ENCODE measurements at regions not wholly inside any gene's neighbourhood (a gene's known extent, or its start where the extent isn't known, plus 50 kb on each side); places are given as distances from the start of the nearest gene placed in this dataset.

- Mint-ChIP-seq H3K4me1 (ENCODE audit: low read depth) (no peaks in the 10 kb centered on the region), H3K4me3 (no peak overlapping the region), H3K27ac (no peak overlapping the region), H3K36me3 (ENCODE audit: low read depth) (no peaks in the 10 kb centered on the region), H3K9me3 (no peaks in the 10 kb centered on the region), H3K27me3 (peaks cover 3% of the 10 kb centered on the region)
- no peak for DNase-seq
These were observed 1123.3 kb downstream of the BRD1 start for GRCh38 chr22:48704335-48704734.

DNA sequence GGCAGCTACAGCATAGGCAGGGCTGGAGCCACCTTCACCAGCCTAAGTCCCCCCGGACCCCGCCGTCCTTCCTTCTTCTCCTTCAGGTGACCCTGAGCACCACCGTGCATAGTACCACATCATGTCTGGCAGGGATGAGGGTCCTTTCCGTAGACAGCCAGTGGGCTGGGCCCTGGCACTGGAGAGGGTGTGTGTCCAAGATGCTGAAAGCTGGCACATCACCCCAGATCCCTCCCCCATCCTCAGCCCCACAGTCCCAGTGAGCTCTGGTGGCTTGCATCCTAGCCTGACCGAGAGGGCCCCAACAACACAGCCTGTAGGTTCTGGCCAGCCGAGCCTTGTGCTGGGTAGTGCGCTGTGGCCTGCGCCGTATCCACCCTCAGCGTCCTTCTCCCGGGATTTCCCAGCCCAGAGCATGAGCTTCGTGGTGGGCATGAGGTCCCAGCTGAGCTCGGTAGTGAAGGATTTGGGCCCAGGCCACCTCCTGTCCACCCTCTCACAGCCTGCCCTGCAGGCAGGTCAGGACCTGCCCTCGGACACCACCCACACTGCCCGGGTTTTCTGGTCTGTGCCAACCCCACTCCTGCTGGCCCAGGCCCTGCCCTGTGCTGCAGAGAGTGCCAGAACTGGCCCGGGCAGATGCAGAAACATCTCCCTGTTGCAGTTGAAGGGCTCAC lies 1124.3 kb downstream of the BRD1 start:
- no peak for DNase-seq
- H3K27ac Mint-ChIP-seq: no peak overlapping the region
- no peak overlapping the region for H3K4me3 Mint-ChIP-seq
- H3K9me3 Mint-ChIP-seq: no peaks in the 10 kb centered on the region
- H3K27me3 Mint-ChIP-seq: peaks cover 3% of the 10 kb centered on the region
- H3K4me1 Mint-ChIP-seq (ENCODE audit: low read depth): no peaks in the 10 kb centered on the region
- H3K36me3 Mint-ChIP-seq (ENCODE audit: low read depth): no peaks in the 10 kb centered on the region

DNA sequence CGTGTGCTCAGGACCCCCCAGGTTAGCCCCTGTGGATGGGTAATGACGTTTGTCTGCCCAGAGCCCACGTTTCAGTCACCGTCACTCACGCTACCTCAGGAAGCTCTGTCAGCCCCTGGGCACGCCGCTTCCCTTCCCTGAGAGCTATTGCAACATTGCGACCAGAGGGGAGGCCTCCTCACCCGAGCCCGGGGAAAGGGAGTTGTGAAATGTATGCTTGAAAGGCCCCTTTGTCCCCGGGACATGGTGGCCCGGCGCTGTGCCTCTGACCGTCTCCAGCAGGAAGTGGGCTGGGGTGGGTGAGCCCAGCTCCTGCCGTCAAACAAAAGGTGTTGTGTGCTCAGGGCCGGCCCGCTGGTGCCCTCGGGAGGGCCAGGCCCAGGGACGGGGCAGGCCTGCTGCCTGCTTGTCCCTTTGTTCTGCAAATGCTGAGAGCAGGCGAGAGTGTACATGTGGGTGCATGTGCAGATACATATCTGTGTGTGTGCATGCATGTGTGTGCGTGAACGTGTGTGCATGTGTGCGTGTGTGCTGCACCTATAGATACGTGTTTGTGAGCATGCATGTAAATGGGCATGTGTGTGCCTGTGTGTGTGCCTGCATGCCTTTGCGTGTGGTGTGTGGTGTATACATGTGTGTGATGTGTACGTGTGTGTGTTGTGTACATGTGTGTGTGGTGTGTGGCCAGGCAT lies 1125.0 kb downstream of the BRD1 start:
- no peaks in the 10 kb centered on the region for H3K36me3 Mint-ChIP-seq (ENCODE audit: low read depth)
- DNase-seq: no peak
- H3K27me3 Mint-ChIP-seq: peaks cover 3% of the 10 kb centered on the region
- H3K27ac Mint-ChIP-seq: no peak overlapping the region
- no peaks in the 10 kb centered on the region for H3K9me3 Mint-ChIP-seq
- no peak overlapping the region for H3K4me3 Mint-ChIP-seq
- no peaks in the 10 kb centered on the region for H3K4me1 Mint-ChIP-seq (ENCODE audit: low read depth)

- H3K36me3 Mint-ChIP-seq (ENCODE audit: low read depth): no peaks in the 10 kb centered on the region
- H3K4me1 Mint-ChIP-seq (ENCODE audit: low read depth): no peaks in the 10 kb centered on the region
These were observed 1126.2 kb downstream of the BRD1 start for GRCh38 chr22:48701296-48702030.

DNA sequence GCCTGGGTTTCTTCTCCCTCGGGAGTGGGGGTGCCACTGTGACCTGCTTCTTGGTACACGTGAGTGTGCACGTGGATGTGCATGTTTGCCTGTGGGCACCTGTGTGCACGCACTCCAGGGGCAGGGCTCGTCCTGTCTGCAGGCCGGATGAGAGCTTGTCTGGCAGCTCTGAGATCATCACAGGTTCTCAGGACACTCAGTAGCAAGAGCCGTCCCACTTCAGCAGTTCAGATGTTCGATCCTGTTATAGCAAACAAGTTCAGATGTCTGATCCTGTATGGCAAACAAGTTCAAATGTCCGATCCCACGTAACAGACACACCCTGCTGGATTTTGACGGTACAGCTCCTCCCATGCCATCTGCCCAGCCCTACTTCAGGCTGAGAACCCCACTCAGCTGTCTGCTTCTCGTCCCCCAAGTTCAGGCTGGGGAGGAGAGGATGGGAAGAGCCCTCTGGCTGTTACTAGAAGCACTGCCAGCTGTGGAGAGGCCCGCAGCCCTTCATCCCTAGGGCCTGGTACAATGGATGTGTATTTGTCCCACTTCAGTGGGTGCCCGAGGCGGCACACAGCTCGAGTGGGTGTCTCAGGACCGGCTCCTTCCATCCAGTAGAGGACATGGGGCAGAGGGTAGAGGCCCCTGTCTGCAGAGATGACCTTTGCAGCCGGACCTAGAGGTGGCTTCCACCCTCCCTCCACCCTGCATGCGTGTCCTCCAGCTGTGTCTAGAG lies 1126.9 kb downstream of the BRD1 start:
- Mint-ChIP-seq H3K9me3 (no peaks in the 10 kb centered on the region), H3K36me3 (ENCODE audit: low read depth) (no peaks in the 10 kb centered on the region), H3K27me3 (peaks cover 3% of the 10 kb centered on the region), H3K27ac (no peak overlapping the region), H3K4me3 (no peak overlapping the region), H3K4me1 (ENCODE audit: low read depth) (no peaks in the 10 kb centered on the region)
- DNase-seq: no peak

More at GRCh38 chr22:48701296-48702030, 1126.2 kb downstream of the BRD1 start:
- no peak overlapping the region for H3K27ac Mint-ChIP-seq
- DNase-seq: no peak
- peaks cover 3% of the 10 kb centered on the region for H3K27me3 Mint-ChIP-seq
- H3K4me3 Mint-ChIP-seq: no peak overlapping the region
- H3K9me3 Mint-ChIP-seq: no peaks in the 10 kb centered on the region

GRCh38 chr22:48700180-48700565 lies 1127.5 kb downstream of the BRD1 start:
- no peak for DNase-seq
- no peak overlapping the region for H3K4me3 Mint-ChIP-seq
- no peaks in the 10 kb centered on the region for H3K9me3 Mint-ChIP-seq
- peaks cover 3% of the 10 kb centered on the region for H3K27me3 Mint-ChIP-seq
- no peaks in the 10 kb centered on the region for H3K4me1 Mint-ChIP-seq (ENCODE audit: low read depth)
- no peak overlapping the region for H3K27ac Mint-ChIP-seq
- H3K36me3 Mint-ChIP-seq (ENCODE audit: low read depth): no peaks in the 10 kb centered on the region

GRCh38 chr22:48699511-48699910 lies 1128.2 kb downstream of the BRD1 start:
- no peaks in the 10 kb centered on the region for H3K4me1 Mint-ChIP-seq (ENCODE audit: low read depth)
- no peaks in the 10 kb centered on the region for H3K9me3 Mint-ChIP-seq
- no peak overlapping the region for H3K27ac Mint-ChIP-seq
- H3K36me3 Mint-ChIP-seq (ENCODE audit: low read depth): no peaks in the 10 kb centered on the region
- H3K4me3 Mint-ChIP-seq: no peak overlapping the region
- no peak for DNase-seq
- peaks cover 3% of the 10 kb centered on the region for H3K27me3 Mint-ChIP-seq

DNA sequence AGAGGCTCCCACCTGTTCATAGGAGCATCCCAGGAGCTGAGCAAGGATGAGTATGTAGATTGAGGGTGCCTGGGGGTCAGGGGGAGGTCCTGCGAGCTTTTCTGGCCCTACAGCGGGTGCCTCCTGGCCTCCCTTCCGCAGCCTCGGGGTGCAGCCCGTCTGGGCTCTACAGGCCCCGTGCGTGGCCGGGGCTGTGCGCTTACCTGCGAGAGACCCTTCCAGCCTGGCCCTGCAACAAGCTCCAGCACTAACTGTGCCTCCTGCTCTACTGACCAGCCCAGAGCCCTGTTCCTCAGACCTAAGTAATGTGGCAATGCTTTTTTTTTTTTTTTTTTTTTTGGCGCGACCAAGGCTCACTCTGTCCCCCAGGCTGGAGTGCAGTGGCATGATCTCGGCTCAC lies 1129.1 kb downstream of the BRD1 start:
- Mint-ChIP-seq H3K4me1 (ENCODE audit: low read depth) (no peaks in the 10 kb centered on the region), H3K9me3 (no peaks in the 10 kb centered on the region), H3K27me3 (peaks cover 3% of the 10 kb centered on the region), H3K27ac (no peak overlapping the region), H3K36me3 (ENCODE audit: low read depth) (no peaks in the 10 kb centered on the region), H3K4me3 (no peak overlapping the region)
- no peak for DNase-seq

DNA sequence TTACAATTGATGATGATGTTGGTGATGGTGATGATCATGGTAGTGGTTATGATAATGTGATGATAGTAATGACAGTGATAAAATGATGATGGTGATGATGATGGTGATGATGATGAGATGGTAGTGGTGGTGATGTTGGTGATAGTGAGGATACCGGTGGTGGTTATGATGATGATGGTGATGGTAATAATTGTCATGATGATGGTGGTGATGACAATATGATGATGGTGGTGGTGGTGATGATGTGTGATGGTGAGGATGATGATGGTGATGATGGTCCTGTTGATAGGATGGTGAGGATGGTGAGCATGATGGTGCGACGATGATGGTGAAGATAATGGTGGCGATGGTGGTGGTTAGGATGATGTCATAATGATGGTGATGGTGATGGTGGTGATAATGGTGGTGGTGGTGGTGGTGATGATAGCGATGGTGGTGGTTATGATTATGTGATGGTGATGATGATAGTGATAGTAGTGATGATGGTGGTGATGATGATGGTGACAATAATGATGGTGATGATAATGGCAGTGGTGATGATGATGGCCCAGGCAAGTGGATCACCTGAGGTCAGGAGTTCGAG lies 1129.9 kb downstream of the BRD1 start:
- Mint-ChIP-seq H3K9me3 (no peaks in the 10 kb centered on the region), H3K36me3 (ENCODE audit: low read depth) (no peaks in the 10 kb centered on the region), H3K27ac (no peak overlapping the region), H3K4me3 (no peak overlapping the region), H3K27me3 (peaks cover 3% of the 10 kb centered on the region), H3K4me1 (ENCODE audit: low read depth) (no peaks in the 10 kb centered on the region)
- DNase-seq: no peak

GRCh38 chr22:48697223-48697622 lies 1130.5 kb downstream of the BRD1 start:
- H3K27me3 Mint-ChIP-seq: peaks cover 3% of the 10 kb centered on the region
- no peak for DNase-seq
- no peak overlapping the region for H3K27ac Mint-ChIP-seq
- no peaks in the 10 kb centered on the region for H3K4me1 Mint-ChIP-seq (ENCODE audit: low read depth)
- no peaks in the 10 kb centered on the region for H3K9me3 Mint-ChIP-seq
- H3K4me3 Mint-ChIP-seq: no peak overlapping the region
- H3K36me3 Mint-ChIP-seq (ENCODE audit: low read depth): no peaks in the 10 kb centered on the region

GRCh38 chr22:48696371-48696770 lies 1131.3 kb downstream of the BRD1 start:
- Mint-ChIP-seq H3K9me3 (no peaks in the 10 kb centered on the region), H3K36me3 (ENCODE audit: low read depth) (no peaks in the 10 kb centered on the region), H3K4me3 (no peak overlapping the region), H3K27ac (no peak overlapping the region), H3K4me1 (ENCODE audit: low read depth) (no peaks in the 10 kb centered on the region), H3K27me3 (no peaks in the 10 kb centered on the region)
- DNase-seq: no peak

DNA sequence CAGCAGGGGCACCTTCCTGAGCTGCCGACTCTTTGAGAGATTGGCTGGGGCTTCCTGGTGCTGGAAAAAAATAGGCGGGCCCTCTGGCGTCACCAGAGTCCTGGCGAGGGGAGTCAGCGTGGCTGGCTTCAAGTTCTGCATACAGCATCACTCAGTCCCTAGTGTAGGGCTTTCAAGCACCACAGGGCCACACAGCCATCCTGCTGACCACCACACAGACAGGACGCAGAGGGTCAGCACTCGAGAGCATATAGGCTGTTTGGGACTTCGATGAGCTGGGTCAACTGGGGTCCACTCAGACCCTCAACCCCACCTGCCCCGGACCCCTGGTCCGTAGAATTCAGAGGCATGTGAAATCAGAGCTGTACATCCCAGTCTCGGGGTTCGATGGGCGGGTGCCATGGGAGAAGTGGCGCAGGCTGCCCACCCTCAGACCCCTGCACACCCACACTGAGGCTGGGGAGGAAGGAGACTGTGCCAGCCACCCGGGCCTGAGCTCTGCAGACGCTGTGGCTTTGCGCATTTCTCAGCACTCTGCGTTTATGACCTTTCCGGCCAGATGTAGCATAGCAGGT lies 1131.9 kb downstream of the BRD1 start:
- H3K27ac Mint-ChIP-seq: no peak overlapping the region
- no peaks in the 10 kb centered on the region for H3K9me3 Mint-ChIP-seq
- no peak for DNase-seq
- no peaks in the 10 kb centered on the region for H3K4me1 Mint-ChIP-seq (ENCODE audit: low read depth)
- H3K36me3 Mint-ChIP-seq (ENCODE audit: low read depth): no peaks in the 10 kb centered on the region
- H3K4me3 Mint-ChIP-seq: no peak overlapping the region
- no peaks in the 10 kb centered on the region for H3K27me3 Mint-ChIP-seq

DNA sequence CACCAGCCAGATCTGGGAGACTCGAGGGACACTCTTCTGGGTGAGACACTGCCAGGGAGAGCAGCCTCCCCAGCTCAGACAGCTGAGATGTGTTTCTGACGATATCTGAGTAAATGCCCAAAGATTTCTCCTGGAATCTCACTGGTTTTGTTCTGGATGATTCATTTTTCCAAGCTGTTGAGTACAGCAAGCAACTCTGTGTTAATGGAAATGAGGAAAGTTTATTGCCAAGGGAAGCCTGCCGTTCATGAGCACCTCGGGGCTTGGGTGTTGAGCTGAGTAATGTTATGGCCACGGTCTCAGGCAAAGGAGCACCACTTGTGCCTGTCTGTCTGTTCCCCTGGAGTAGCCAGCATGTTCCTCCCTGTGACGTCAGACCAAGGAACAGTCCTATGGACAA lies 1132.4 kb downstream of the BRD1 start:
- Mint-ChIP-seq H3K27me3 (no peaks in the 10 kb centered on the region), H3K4me3 (no peak overlapping the region)
- DNase-seq: no peak

DNA sequence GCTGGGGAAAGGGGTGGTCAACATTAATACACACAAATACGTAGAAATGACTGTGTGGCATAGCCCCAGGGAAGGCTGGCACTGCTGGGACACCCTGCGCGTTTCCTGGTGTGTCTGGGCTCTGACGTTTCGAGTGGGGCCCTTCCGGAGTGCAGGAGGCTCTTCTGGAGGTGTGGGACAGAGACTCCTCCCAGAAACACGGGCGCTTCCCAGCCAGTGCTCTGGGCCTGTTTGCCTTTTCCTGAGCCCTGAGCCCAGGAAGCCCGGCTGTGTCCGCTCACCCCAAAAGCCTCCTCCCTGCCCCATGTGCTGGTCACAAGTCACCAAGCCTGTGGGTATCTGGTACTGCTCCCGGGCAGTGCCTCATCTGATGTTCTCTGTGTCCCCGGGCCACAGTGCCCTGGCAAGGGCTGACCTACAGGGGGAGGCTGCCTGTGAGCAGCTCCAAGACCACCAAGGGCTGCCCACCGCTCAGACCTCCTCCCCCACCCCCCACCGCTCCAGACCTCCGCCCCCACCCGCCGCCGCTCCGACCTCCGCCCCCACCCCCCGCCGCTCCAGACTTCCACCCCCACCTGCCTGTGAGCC lies 1133.3 kb downstream of the BRD1 start:
- no peak for DNase-seq
- no peak overlapping the region for H3K4me3 Mint-ChIP-seq
- H3K9me3 Mint-ChIP-seq: no peaks in the 10 kb centered on the region
- no peaks in the 10 kb centered on the region for H3K36me3 Mint-ChIP-seq (ENCODE audit: low read depth)
- no peak overlapping the region for H3K27ac Mint-ChIP-seq
- no peaks in the 10 kb centered on the region for H3K4me1 Mint-ChIP-seq (ENCODE audit: low read depth)
- H3K27me3 Mint-ChIP-seq: no peaks in the 10 kb centered on the region

More for the DNA sequence above, 1132.4 kb downstream of the BRD1 start:
- H3K9me3 Mint-ChIP-seq: no peaks in the 10 kb centered on the region
- H3K4me1 Mint-ChIP-seq (ENCODE audit: low read depth): no peaks in the 10 kb centered on the region
- H3K36me3 Mint-ChIP-seq (ENCODE audit: low read depth): no peaks in the 10 kb centered on the region
- H3K27ac Mint-ChIP-seq: no peak overlapping the region

All from activated T-cell treated with anti-CD3 and anti-CD28 coated beads, Interleukin-2, amount 50 U/mL, for 24 hours (primary cell).